Right atrium auricular region (tissue), 2 donors: ENCODE measurements at regions not wholly inside any gene's neighbourhood (a gene's known extent, or its start where the extent isn't known, plus 50 kb on each side); places are given as distances from the start of the nearest gene placed in this dataset.

Experiments used
- DNase-seq: peaks from one replicate; pipeline ENCODE4 v3.0.0-alpha.2; 2019; ENCODE audit warnings: low spot score
- H3K27ac ChIP-seq, 2 donors: fragments of 200-600 bp; sonication (generic); 1 replicate in 1 of 2; 2 replicates in 1 of 2; pipeline ENCODE4 v1.5.1; 2016 to 2019
- H3K27me3 ChIP-seq, 2 donors: fragments of 200-600 bp; sonication (generic); one replicate each; pipeline versions ENCODE4 v1.5.1 to v1.6.0; 2017 to 2019
- H3K36me3 ChIP-seq: fragments of 200-600 bp; sonication (generic); one replicate; pipeline ENCODE4 v1.5.1; 2016
- H3K4me1 ChIP-seq, 2 donors: fragments of 200-600 bp; sonication (generic); one replicate each; pipeline versions ENCODE4 v1.5.1 to v1.6.0; 2017 to 2019
- H3K4me3 ChIP-seq, 2 donors: fragments of 200-600 bp; sonication (generic); 1 replicate in 1 of 2; 2 replicates in 1 of 2; pipeline ENCODE4 v1.5.1; 2017 to 2019; ENCODE audit warnings: mild to moderate bottlenecking in 1 of 2, moderate library complexity in 1 of 2
- H3K9me3 ChIP-seq, 2 donors: fragments of 200-600 bp; sonication (generic); one replicate each; pipeline ENCODE4 v1.5.1; 2019
- TF ChIP-seq, protein P1 (sequence below), 2 donors: fragments of 200-600 bp; sonication (generic); IDR thresholded peaks; one replicate each; pipeline ENCODE4 v1.5.1; 2019; ENCODE audit warnings: antibody characterized with exemption in 2 of 2

DNA sequence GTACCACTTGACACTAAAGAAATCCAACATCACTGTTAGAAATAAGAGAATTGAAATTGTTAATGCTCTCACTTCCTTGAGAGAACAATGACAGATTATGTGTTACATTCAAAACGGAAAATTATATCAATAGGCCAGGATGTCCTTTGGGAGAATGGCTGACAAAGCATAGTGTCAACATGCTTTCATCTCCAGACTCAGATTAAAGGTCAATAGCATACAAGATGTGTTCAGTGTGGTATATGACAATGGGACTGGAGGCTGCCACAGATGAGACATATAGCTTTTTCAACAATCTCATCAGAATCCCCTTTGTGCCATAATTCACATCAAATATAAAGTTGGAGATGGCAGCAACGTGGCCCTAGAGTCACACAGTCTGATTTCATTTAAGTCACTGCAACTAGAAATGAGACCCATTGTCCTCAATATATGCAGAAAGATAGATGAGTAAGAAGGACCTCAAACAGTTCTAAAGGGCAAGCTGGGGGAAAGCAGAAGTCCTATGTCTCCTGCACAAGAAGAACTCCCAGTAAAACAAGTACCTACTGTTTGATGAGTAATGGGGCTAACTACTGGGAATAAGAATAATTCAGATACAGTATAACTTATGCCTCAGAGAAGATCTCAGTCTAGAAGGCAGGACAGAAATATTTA lies 327.9 kb downstream of the TTLL7 start:
- no peak for DNase-seq
- Histone ChIP-seq H3K27ac (no peak overlapping the region), H3K4me3 (no peak overlapping the region), H3K4me1 (no peaks in the 10 kb centered on the region), H3K36me3 (no peaks in the 10 kb centered on the region), H3K27me3 (no peaks in the 10 kb centered on the region), H3K9me3 (no peaks in the 10 kb centered on the region)
- TF ChIP-seq, protein P1, sequence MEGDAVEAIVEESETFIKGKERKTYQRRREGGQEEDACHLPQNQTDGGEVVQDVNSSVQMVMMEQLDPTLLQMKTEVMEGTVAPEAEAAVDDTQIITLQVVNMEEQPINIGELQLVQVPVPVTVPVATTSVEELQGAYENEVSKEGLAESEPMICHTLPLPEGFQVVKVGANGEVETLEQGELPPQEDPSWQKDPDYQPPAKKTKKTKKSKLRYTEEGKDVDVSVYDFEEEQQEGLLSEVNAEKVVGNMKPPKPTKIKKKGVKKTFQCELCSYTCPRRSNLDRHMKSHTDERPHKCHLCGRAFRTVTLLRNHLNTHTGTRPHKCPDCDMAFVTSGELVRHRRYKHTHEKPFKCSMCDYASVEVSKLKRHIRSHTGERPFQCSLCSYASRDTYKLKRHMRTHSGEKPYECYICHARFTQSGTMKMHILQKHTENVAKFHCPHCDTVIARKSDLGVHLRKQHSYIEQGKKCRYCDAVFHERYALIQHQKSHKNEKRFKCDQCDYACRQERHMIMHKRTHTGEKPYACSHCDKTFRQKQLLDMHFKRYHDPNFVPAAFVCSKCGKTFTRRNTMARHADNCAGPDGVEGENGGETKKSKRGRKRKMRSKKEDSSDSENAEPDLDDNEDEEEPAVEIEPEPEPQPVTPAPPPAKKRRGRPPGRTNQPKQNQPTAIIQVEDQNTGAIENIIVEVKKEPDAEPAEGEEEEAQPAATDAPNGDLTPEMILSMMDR (IDR thresholded peaks at IDR 0.05): no peak

DNA sequence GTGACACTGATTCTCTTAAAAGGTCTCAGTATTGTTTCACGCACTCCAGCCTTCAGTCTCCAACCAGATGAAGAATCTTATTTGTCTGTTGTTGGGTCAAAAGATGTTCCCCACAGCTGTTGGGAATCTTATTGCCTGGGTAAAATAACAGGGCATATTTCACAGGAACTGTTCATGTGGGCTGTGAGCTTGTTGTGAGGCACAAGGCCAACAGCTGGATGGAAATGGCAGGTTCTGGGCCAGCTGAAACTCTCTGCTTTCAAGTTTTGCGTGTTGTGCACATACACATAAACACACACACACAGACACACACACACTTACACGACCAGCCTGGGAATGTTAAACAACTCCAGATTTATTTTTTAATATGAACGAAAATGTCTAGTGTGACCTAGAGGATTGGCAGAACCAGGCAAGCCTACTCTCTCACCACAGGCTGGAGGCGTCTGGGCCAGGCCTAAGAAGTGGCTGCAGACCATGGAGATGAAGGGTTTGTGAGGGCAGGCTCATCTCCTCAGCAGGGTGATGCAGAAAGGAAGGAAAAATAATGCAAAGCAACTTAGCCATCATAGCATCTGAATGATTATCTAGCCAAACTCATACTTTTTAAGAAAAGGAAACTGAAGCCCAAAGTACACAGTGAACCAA lies 357.0 kb downstream of the TTLL7 start:
- TF ChIP-seq, protein P1 (IDR thresholded peaks at IDR 0.05): no peak
- Histone ChIP-seq H3K4me3 (peak overlapping the region in 1 of 2 donors; percentile 10), H3K27ac (peak overlapping the region; percentile 23 to 33), H3K4me1 (peaks cover 0 to 5% of the 10 kb centered on the region in 2 donors), H3K9me3 (no peaks in the 10 kb centered on the region), H3K27me3 (no peaks in the 10 kb centered on the region), H3K36me3 (no peaks in the 10 kb centered on the region)
- no peak for DNase-seq

DNA sequence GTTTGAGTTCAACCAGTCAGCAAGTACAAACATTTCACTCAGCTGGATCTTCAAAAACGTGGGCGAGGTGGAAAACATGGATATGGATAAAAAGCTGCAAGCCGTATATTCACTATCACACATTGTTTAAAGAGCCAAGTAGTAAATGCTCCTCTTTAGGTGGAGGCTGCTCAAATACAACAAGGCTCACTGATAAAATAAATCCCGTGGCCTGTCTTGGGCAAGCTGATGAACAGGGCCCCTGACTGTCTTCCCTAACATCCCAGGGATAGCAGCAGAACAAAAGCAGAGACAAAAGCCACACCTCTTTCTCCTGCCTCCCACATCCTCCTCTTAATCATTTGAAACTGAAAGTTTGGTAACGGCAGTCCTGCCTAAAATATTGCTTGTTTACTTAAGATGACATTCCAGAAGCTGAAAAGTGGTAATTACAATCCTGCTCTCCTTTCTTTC lies 357.7 kb downstream of the TTLL7 start:
- H3K36me3 ChIP-seq: no peaks in the 10 kb centered on the region
- DNase-seq: no peak
- H3K27ac ChIP-seq: peak overlapping the region; percentile 23 to 33
- TF ChIP-seq, protein P1 (IDR thresholded peaks at IDR 0.05): no peak
- H3K4me3 ChIP-seq: peak overlapping the region in 1 of 2 donors; percentile 10
- H3K4me1 ChIP-seq: peaks cover 0 to 5% of the 10 kb centered on the region in 2 donors
- no peaks in the 10 kb centered on the region for H3K27me3 ChIP-seq
- H3K9me3 ChIP-seq: no peaks in the 10 kb centered on the region

DNA sequence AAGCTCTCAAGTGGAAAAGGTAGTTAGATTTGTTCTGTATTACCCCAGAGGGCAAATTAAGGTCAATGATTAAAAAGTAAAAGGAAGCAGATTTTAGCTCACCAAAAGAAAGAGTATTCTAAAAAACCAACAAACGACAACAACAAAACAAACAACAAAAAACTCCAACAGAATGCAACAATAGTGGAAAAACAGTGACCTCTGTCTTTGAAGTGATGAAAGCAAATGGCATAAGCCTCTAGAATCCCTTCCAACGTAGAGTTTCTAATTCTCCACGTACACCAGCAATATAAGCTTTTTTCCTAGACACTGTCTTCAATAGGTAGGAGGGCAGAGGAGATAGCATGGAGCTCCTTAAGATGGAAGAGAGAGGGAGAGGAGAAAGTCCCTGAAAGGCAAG lies 359.1 kb downstream of the TTLL7 start:
- H3K4me1 ChIP-seq: peaks cover 0 to 5% of the 10 kb centered on the region in 2 donors
- TF ChIP-seq, protein P1 (IDR thresholded peaks at IDR 0.05): no peak
- no peak overlapping the region for H3K27ac ChIP-seq

DNA sequence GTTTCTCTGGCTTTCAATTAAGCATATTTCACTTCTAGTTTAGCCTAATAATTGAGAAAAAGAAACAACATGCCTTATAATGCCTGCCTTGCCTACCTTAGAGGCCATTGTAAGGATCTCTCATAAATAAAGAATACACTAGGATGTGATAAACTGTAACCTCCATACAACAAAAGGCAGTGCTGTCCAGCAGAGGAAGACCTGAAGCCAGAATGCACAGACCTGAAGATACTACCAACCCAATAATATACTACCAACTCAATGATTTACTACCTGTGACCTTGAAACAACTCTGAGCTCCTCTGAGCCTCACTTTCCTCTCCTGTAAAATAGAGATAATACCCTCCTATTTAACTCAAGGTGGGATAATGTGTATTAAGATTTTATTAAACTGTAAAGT lies 361.3 kb downstream of the TTLL7 start:
- Histone ChIP-seq H3K27me3 (no peaks in the 10 kb centered on the region), H3K27ac (no peak overlapping the region), H3K4me1 (peaks cover 0 to 5% of the 10 kb centered on the region in 2 donors), H3K9me3 (no peaks in the 10 kb centered on the region), H3K4me3 (no peak overlapping the region), H3K36me3 (no peaks in the 10 kb centered on the region)
- TF ChIP-seq, protein P1 (IDR thresholded peaks at IDR 0.05): no peak
- DNase-seq: no peak

More for the DNA sequence above, 359.1 kb downstream of the TTLL7 start:
- H3K4me3 ChIP-seq: no peak overlapping the region
- no peaks in the 10 kb centered on the region for H3K9me3 ChIP-seq
- DNase-seq: no peak
- no peaks in the 10 kb centered on the region for H3K27me3 ChIP-seq
- no peaks in the 10 kb centered on the region for H3K36me3 ChIP-seq
